Activated CD4-positive, alpha-beta T cell treated with anti-CD3 and anti-CD28 coated beads, Interleukin-2, Interleukin-4, amounts not matched to agents 100 ng/mL and 50 ng/mL, durations not matched to agents 16 hours and 8 hours (primary cell): ENCODE measurements at regions not wholly inside any gene's neighbourhood (a gene's known extent, or its start where the extent isn't known, plus 50 kb on each side); places are given as distances from the start of the nearest gene placed in this dataset.

Experiments
- DNase-seq: peaks from one replicate; pipeline ENCODE4 v3.0.0-alpha.2; 2020; ENCODE audit warnings: low spot score

- no peak for DNase-seq
Observed at GRCh38 chr7:106775975-106776607, 89.0 kb upstream of the PIK3CG start.

GRCh38 chr7:106776618-106777347 lies 88.3 kb upstream of the PIK3CG start:
- DNase-seq: no peak

DNA sequence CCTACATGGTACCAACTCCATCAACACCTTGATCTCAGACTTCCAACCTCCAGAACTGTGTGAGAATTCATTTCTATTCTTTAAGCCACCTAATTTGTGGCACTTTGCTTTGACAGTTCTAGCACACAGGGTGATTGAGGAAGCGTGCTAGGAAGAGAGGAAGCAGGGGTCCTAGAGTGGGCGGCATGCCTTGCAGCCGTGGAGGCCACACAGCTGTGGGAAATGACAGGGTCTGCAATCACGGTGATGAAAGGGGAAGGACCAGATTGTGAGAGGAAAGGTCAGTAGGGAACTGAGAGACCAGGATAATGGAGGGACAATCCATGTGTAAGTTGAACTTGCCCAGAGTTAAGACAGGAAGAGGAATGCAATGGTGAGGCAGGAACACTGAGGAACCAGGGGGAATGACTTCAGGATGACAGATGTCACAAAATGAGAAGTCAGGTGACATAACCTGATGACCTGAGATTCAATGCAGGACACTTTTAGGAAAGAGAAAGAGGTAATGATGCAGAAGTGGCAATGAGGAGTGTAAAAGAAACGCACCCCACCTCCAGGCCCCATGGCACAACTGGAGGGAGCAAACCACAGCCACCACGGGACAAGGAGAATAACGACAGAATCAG lies 87.3 kb upstream of the PIK3CG start:
- no peak for DNase-seq

GRCh38 chr7:106778656-106779250 lies 86.3 kb upstream of the PIK3CG start:
- DNase-seq: no peak

GRCh38 chr7:106779877-106780276 lies 85.2 kb upstream of the PIK3CG start:
- DNase-seq: no peak

DNA sequence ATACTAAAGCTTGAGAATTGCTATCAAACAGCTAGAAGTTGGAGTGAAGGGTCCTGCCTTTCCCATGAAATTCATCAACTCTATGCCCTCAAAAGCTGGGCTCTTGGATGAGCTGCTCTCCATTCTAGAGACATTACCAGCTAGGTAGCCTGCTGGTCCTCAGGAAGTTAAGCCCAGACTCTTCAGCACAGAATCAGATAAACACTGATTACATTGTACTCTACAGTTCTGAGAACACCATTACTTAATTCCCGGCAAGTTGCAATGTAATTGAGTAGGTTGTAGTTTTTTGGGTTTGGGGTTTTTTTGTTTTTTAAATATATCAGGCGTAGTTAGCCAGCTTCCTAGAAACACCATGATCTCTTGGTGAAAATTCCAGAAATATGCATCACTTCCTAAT lies 84.1 kb upstream of the PIK3CG start:
- DNase-seq: no peak

DNA sequence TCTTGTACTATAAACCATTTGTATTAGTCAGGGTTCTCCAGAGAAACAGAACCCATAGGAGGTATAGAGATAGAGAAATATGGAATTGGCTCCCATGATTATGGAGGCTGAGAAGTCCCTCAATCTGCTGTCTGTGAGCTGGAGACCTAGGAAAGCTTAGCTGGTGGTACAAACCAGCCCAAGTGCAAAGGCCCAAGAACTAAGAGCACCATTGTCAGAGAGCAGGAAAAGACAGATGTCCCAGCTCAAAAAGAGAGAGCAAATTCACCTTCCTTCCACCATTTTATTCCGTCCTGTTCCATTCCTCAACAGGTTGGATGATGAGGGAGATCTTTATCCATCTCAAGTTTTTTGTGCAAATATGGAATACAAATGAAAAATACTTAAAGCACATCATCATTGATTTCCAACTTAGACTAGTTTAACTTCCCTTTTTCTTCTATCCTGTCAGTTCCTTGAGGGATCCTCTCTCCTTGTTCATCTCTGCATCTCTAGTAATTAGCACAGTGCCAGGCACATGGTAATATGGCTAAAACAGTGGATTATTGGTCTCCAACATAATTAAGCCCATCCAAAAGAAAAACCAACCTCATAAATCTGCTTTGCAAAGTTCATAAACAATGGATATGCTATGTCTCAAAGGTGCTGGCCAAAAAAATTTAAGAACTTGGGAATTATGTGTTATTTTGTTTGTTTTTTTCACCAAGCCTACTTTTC lies 83.1 kb upstream of the PIK3CG start:
- DNase-seq: no peak

- no peak for DNase-seq
Observed at GRCh38 chr7:106783286-106783685, 81.8 kb upstream of the PIK3CG start.

GRCh38 chr7:106788637-106789036 lies 76.4 kb upstream of the PIK3CG start:
- no peak for DNase-seq

- DNase-seq: no peak
Observed at GRCh38 chr7:106791526-106791925, 73.6 kb upstream of the PIK3CG start.

GRCh38 chr7:106792233-106792926 lies 72.7 kb upstream of the PIK3CG start:
- no peak for DNase-seq

- DNase-seq: peak; percentile 46
Observed at GRCh38 chr7:106793015-106793975, 71.8 kb upstream of the PIK3CG start.

DNA sequence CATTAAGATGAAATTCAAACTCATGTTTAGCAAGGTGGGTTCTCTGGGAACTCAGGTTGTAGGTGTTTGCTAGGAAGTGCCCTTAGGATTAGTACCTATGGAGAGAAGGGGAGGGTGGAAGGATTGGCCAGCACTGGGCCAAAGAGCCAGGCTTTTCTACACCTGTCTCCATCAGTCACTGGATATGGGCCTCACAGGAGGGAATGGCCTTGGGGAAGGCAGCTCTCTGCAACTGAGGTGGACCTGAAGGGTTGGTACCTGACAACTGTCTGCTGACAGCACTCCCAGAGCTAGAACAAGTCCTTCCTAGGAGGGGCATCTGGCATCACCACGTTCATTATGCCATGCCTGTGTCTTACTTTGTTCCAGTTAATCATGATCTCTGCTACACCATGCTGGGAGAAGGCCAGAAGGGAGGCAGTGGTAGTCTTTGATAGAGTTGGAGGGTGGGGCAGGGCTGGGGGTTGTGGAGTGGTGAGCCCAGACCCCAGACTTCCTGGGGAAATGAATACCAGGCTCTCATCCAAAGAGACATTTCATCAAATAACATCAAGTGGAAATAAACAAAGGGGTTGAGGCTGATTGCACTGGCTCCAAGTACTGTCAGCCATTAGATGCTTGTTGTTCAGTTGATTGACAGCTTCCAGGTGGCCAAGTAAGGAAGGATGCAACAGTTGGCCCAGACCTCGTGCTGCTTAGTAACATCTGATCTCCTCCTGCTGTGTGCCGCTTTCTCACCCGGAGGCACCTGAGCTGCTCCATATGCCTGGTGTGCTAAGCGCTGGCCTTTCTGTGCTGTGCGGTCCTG lies 70.6 kb upstream of the PIK3CG start:
- DNase-seq: no peak

DNA sequence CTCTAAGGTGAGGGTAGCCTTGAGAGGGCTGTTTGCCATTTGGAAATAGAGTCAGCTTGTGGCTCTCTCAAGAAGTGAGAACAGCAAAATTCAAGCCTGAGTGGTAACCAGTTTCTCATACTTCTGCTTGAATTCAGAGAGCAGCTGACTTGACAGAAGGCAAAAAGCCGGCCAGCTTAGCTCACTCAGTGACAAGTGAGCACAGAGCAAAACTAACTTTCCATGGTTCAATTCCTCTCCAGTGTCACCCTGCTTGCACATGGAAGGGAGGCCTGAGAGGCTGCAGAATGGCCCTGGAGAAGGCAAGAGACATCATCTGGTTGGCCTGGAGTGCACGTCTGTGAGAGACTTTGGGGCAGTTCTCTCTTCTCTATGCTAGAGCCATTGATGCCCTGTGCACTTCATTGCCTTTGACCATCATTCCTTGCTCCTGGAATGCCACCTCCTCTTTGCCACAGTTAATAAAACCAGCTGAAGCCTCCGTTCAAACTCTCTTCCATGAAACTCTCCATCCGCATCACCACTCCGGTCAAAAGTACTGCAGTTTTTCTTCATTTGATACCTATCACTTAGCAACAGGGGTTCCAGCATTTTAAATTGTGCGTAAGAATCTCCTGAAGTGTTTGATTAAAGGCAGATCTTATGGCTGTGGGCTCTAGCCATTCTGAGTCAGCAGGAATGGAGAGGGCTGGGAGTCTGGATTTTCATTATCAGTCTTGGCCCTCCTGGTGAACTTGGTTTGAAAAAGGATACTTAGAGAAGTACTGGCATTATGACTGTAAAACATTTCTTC lies 69.8 kb upstream of the PIK3CG start:
- no peak for DNase-seq

DNA sequence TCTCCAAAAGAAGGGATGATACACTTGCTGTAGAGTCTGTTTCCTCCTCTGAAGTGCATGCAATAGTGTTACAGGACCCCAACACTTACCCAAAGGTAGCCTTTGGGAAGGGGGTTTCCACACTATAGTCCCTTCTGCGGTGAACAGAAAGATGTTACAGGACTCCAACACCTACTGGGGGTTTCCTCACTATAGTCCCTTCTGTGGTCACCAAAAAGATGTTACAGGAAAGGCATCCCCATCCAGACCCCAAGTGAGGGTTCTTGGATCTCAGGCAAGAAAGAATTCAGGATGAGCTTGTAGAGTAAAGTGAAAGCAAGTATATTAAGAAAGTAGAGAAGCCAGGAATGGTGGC lies 69.2 kb upstream of the PIK3CG start:
- no peak for DNase-seq

GRCh38 chr7:106797937-106798336 lies 67.1 kb upstream of the PIK3CG start:
- no peak for DNase-seq

DNA sequence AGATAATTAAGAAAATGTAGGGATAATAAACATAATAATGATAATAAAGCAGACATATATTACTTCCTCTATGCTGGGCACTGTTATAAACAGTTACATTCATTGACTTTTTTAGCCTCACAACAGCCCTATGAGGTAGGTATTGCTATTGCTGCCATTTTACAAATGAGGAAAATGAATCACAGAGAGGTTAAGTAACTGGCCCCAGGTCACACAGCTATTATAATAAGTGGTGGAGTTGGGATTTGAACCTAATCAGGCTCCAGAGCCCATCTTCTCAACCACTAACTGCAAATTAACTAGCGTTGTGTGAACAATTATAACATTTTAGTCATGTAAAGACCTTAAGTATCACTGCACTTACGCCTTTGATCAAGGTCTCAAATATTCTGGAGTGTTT lies 62.5 kb upstream of the PIK3CG start:
- DNase-seq: no peak

DNA sequence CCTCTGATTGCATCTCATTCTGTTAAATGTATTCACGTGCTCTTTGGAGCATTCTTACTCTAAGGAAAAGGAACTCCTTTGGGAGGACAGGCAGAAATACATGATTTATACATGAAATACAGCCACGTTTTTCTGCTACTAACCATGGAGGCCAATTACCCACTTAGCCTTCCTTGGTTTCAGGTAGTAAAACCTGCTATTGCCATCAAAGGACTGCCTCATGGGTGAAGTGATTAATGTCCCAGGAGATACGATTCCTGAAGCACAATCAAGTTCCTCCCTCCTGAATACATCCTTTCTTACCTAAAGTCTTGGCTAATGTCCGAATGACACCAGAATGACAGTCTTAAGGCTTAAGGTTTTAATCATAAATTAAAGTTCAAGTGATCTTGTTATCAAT lies 58.5 kb upstream of the PIK3CG start:
- no peak for DNase-seq

GRCh38 chr7:106807474-106807873 lies 57.6 kb upstream of the PIK3CG start:
- no peak for DNase-seq
